GM20000 (cell line): ENCODE measurements at regions not wholly inside any gene's neighbourhood (a gene's known extent, or its start where the extent isn't known, plus 50 kb on each side); places are given as distances from the start of the nearest gene placed in this dataset.

Source experiments
- DNase-seq: peaks from one replicate; pipeline ENCODE4 v3.0.0; 2012; ENCODE audit warnings: low spot score
- TF ChIP-seq, protein P1 (sequence below): IDR thresholded peaks from 2 replicates; pipeline ENCODE4 v1.5.1; 2012; ENCODE audit warnings: mild to moderate bottlenecking, control low read depth; ENCODE audit errors: extremely low read depth, missing control alignments

DNA sequence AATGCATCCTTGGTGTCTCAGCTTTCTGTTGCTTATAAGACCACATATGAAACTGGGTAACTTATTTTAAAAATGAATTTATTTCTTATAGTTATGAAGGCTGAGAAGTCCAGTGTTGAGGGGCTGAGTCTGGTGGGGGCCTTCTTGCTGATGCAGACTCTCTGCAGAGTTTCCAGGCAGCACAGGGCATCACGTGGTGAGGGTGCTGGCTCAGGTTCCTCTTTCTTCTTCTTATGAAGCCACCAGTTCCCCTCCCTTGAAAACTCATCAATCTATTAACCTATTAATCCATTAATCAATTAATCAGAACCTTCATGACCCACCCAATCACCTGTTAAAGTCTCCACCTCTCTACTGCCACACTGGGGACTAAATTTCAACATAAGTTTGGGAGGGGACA is 595.6 kb upstream of the NRP1 start:
- TF ChIP-seq, protein P1, sequence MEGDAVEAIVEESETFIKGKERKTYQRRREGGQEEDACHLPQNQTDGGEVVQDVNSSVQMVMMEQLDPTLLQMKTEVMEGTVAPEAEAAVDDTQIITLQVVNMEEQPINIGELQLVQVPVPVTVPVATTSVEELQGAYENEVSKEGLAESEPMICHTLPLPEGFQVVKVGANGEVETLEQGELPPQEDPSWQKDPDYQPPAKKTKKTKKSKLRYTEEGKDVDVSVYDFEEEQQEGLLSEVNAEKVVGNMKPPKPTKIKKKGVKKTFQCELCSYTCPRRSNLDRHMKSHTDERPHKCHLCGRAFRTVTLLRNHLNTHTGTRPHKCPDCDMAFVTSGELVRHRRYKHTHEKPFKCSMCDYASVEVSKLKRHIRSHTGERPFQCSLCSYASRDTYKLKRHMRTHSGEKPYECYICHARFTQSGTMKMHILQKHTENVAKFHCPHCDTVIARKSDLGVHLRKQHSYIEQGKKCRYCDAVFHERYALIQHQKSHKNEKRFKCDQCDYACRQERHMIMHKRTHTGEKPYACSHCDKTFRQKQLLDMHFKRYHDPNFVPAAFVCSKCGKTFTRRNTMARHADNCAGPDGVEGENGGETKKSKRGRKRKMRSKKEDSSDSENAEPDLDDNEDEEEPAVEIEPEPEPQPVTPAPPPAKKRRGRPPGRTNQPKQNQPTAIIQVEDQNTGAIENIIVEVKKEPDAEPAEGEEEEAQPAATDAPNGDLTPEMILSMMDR, result no peak
- DNase-seq, result no peak

DNA sequence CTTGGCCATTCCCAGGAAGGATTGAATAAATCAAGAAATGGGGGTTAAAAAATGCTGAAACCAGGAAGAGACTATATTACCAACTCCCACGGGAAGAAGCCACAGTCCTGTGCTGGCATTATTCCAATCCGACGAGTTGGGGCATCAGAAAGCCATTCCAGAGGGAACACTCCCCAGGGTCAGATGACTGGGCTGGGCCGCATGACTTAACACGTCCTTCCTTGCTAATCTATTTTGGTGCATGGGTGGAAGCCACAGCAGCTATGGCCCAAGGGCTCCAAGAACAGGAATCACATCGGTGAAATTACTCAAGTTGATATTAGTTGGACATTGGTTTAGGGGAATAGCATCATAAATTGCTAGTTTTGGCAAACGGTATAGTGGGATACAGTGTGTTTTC is 592.9 kb upstream of the NRP1 start:
- DNase-seq, result no peak
- TF ChIP-seq, protein P1, result no peak

DNA sequence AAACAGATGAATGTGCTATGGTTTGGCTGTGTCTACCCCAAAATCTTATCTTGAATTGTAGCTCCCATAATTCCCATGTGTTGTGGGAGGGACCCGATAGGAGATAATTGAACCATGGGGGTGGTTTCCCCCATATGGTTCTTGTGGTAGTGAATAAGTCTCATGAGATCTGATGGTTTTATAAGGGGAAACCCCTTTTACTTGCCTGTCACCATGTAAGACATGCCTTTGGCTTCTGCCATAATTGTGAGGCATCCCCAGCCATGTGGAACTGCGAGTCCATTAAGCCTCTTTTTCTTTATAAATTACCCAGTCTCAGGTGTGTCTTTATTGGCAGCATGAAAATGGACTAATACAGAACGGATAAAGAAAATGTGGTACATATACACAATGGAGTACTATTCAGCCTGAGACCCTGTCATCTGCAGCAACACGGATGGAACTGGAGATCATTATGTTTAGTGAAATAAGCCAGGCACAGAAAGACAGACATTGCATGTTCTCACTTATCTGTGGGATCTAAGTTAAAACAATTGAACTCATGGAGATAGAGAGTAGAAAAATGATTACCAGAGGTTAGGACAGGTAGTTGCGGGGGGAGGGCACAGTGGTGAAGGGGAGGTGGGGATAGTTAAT is 587.6 kb upstream of the NRP1 start:
- no peak for DNase-seq
- TF ChIP-seq, protein P1, result no peak

DNA sequence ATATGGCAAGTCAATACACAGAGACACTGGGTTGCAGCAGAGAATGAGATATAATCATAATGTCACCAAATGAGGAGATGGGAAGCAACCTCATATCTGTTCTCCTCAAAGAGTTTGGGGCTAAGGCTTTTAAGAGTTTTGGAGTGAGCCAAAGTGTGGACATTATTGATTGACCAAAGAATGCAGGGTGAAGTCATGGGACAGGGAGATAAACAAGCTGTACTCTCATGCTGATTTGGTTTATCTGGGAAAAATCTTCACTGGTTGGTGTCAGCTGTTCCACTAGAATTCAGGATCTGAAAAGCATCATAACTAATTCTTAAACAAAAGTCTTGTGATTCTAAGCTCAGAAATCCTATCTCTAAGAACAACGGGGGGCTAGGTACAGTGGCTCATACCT is 585.9 kb upstream of the NRP1 start:
- no peak for DNase-seq
- TF ChIP-seq, protein P1, result no peak

DNA sequence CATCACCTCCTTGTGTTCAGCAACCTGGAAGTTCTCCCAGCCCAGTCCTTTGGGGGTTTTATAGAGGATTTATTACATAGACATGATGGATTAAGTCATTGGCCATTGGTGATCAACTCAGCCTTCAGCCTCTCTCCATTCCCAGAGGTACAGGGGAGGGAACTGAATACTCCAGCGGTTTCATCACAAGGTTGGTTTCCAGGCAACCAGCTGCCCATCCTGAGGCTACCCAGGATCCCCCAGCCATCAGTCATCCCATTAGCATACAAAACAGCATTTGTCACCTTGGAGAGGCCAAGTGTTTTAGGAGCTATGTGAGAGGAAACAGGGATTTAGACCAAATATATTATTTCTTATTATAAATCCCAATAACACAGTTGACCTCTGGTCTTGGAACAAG is 584.8 kb upstream of the NRP1 start:
- DNase-seq, result no peak
- TF ChIP-seq, protein P1, result no peak

DNA sequence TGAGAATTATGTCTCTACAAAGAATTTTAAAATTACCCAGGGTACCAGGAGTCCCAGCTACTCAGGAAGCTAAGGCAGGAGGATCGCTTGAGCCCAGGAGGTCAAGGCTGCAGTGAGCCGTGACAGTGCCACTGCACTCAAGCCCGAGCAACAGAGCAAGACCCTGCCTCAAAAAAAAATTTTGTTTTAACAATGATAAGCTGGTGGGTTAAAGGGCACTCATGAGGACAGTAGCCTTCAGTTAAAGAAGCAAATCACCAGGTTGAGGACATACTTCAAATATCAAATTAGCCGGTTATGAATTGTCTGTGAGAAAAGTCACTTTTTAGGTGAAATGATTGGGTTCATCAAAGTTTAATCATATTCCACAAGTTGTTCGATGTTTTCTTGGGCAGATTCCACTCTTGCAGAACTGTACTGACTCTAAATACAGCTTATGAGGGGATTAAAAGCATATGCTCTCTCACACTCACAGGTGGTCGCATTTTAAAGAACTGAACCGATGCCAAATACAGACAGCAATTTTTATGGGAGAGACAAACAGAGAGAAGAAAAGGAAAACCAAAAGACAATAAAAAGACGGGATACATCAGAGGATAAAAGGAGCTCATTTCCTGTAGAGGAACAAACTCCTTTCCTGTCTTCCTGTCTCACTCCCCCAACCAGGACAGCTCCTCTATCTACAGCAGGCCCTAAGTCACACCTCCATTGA is 582.8 kb upstream of the NRP1 start:
- TF ChIP-seq, protein P1, result no peak
- no peak for DNase-seq

DNA sequence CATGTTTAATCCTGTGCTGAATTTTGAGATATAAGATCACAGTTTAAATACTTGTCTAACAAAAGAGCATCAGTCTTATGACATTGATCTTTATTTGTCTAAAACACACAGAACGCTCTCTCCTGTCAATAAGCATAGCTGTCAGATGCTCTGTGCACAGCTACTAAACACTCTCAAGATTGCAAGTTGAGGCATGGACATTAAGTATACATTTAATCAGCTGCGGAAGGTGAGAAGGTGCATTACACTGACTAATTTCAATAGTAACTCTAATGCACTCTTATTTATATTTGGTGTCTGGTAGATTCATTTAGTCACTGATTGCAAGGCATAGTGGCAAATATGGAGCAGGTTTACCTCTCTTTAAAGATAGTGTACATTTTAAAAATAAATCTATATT is 580.3 kb upstream of the NRP1 start:
- TF ChIP-seq, protein P1, result no peak
- DNase-seq, result no peak
